ENCODE measurements at regions not wholly inside any gene's neighbourhood (a gene's known extent, or its start where the extent isn't known, plus 50 kb on each side); places are given as distances from the start of the nearest gene placed in this dataset.

- Histone ChIP-seq H3K36me3 (ENCODE audit: insufficient read depth, low read length, poor library complexity, severe bottlenecking) (no peaks in the 10 kb centered on the region), H3K4me3 (ENCODE audit: low read depth, low read length, poor library complexity, severe bottlenecking) (no peak overlapping the region), H3K9me3 (ENCODE audit: low read depth, low read length, poor library complexity, severe bottlenecking) (no peaks in the 10 kb centered on the region), H3K27ac (ENCODE audit: low read depth, low read length, poor library complexity, severe bottlenecking) (no peak overlapping the region), H3K4me1 (ENCODE audit: insufficient read depth, low read length, poor library complexity, severe bottlenecking) (no peaks in the 10 kb centered on the region), H3K27me3 (replicated peaks; ENCODE audit: insufficient read depth, low read depth, low read length, poor library complexity) (no peaks in the 10 kb centered on the region)
- POLR2A ChIA-PET (ENCODE audit: low non-redundant PET): no interaction called here
- no TSS peak for BruUV-seq (replicated peaks)
- CTCF ChIA-PET: no interaction called here
- intact Hi-C loops (cut with micrococcal nuclease; ENCODE audit: unreplicated experiment): no loop called here
- no peak for DNase-seq (ENCODE audit: low spot score)
- TF ChIP-seq EZH2 (IDR thresholded peaks at IDR 0.05; ENCODE audit: borderline replicate concordance, low read depth, low read length, poor library complexity, severe bottlenecking): no peak
- TF ChIP-seq CTCF (conservative IDR thresholded peaks at IDR 0.05; ENCODE audit: low read depth, low read length): no peak
Measured at GRCh38 chr4:179989975-179990374, 2253.2 kb upstream of the TENM3 start.

DNA sequence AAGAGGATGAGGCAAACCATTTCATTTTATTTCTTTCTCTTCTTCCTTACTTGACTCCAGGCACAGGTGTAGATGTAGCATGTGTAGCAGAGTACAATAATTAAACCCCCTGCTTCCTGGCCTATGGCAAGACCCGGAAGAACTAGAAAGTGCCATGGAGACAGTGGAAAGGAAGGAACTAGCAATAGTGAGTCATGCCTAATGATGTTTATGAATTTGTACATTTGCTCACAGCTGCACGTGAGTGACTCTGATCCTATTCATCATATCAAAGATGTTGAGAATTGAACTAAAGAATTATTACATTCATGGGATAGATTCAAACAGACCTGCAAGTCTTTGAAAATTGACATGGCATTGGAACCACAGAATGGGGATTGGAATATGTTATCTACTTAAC lies 2233.9 kb upstream of the TENM3 start:
- intact Hi-C loops (cut with micrococcal nuclease; ENCODE audit: unreplicated experiment): no loop called here
- H3K27me3 ChIP-seq (replicated peaks; ENCODE audit: insufficient read depth, low read depth, low read length, poor library complexity): no peaks in the 10 kb centered on the region
- H3K27ac ChIP-seq (ENCODE audit: low read depth, low read length, poor library complexity, severe bottlenecking): no peak overlapping the region
- POLR2A ChIA-PET (ENCODE audit: low non-redundant PET): no interaction called here
- no peaks in the 10 kb centered on the region for H3K36me3 ChIP-seq (ENCODE audit: insufficient read depth, low read length, poor library complexity, severe bottlenecking)
- DNase-seq (ENCODE audit: low spot score): no peak
- TF ChIP-seq CTCF (conservative IDR thresholded peaks at IDR 0.05; ENCODE audit: low read depth, low read length): no peak
- TF ChIP-seq EZH2 (IDR thresholded peaks at IDR 0.05; ENCODE audit: borderline replicate concordance, low read depth, low read length, poor library complexity, severe bottlenecking): no peak
- CTCF ChIA-PET: no interaction called here
- H3K4me1 ChIP-seq (ENCODE audit: insufficient read depth, low read length, poor library complexity, severe bottlenecking): no peaks in the 10 kb centered on the region
- no peaks in the 10 kb centered on the region for H3K9me3 ChIP-seq (ENCODE audit: low read depth, low read length, poor library complexity, severe bottlenecking)
- no peak overlapping the region for H3K4me3 ChIP-seq (ENCODE audit: low read depth, low read length, poor library complexity, severe bottlenecking)
- BruUV-seq (replicated peaks): no TSS peak

GRCh38 chr4:180028682-180029081 lies 2214.5 kb upstream of the TENM3 start:
- no peaks in the 10 kb centered on the region for H3K36me3 ChIP-seq (ENCODE audit: insufficient read depth, low read length, poor library complexity, severe bottlenecking)
- no peaks in the 10 kb centered on the region for H3K4me1 ChIP-seq (ENCODE audit: insufficient read depth, low read length, poor library complexity, severe bottlenecking)
- no peak overlapping the region for H3K4me3 ChIP-seq (ENCODE audit: low read depth, low read length, poor library complexity, severe bottlenecking)
- ChIA-PET POLR2A (ENCODE audit: low non-redundant PET) (no interaction called here), CTCF (interaction anchor here (1.4 kb wide), 1 partner anchor 162 kb away, joined by 11 read pairs; no protein-coding TSS in a partner anchor)
- intact Hi-C loops (cut with micrococcal nuclease; ENCODE audit: unreplicated experiment): loop anchor here (1.0 kb wide), 1 partner anchor 161 kb away; no protein-coding TSS in a partner anchor
- H3K9me3 ChIP-seq (ENCODE audit: low read depth, low read length, poor library complexity, severe bottlenecking): no peaks in the 10 kb centered on the region
- peak; percentile 76 for DNase-seq (ENCODE audit: low spot score)
- no peak overlapping the region for H3K27ac ChIP-seq (ENCODE audit: low read depth, low read length, poor library complexity, severe bottlenecking)
- TF ChIP-seq EZH2 (IDR thresholded peaks at IDR 0.05; ENCODE audit: borderline replicate concordance, low read depth, low read length, poor library complexity, severe bottlenecking) (no peak), CTCF (conservative IDR thresholded peaks at IDR 0.05; ENCODE audit: low read depth, low read length) (peak; percentile 64)
- no peaks in the 10 kb centered on the region for H3K27me3 ChIP-seq (replicated peaks; ENCODE audit: insufficient read depth, low read depth, low read length, poor library complexity)
- BruUV-seq (replicated peaks): no TSS peak
